HCT116 (cell line): ENCODE measurements at regions not wholly inside any gene's neighbourhood (a gene's known extent, or its start where the extent isn't known, plus 50 kb on each side); places are given as distances from the start of the nearest gene placed in this dataset.

Experiments used
- ATAC-seq: fragments of 200-7000 bp; cut with Tn5 transposase; 2 replicates; pipeline ENCODE4 v1.9.1; 2020; ENCODE audit warnings: mild to moderate bottlenecking, moderate library complexity
- BruUV-seq: library from RNA; stranded (reverse); fragments of 400-500 nt; replicated peaks from 2 replicates; lab custom pipeline; 2021; lab: Mats Ljungman, UMichigan
- CTCF ChIA-PET: fragments of 300-600 bp; sonication (Branson Sonifier 250); formaldehyde crosslinking; loops from one replicate; lab custom pipeline; 2021; ENCODE audit warnings: antibody characterized with exemption; lab: Charles Lee
- POLR2A ChIA-PET: fragments of 300-600, 350-600 bp; sonication (Branson Sonifier 250); formaldehyde crosslinking; loops from one replicate; lab custom pipeline; 2021; ENCODE audit warnings: antibody characterized with exemption; lab: Charles Lee
- RAD21 ChIA-PET, 2 experiments: fragments of 300-600 bp; sonication (Branson Sonifier 250); formaldehyde crosslinking; loops; one replicate each; lab custom pipeline; 2023; ENCODE audit warnings: low total read pairs in 2 of 2; ENCODE audit not compliant: uncharacterized antibody in 2 of 2, unreplicated experiment in 2 of 2, low non-redundant PET in 1 of 2; lab: Charles Lee
- DNase-seq: peaks from one replicate; pipeline ENCODE4 v3.0.0-alpha.2; 2010; ENCODE audit warnings: low read depth, low spot score
- H2AFZ ChIP-seq: fragments of 200-600 bp; shearing (Covaris generic), sonication (generic); 2 replicates; pipeline ENCODE4 v1.6.1; 2017; ENCODE audit warnings: low read depth, mixed run types, mixed read lengths, antibody characterized with exemption, low read length; ENCODE audit not compliant: poor library complexity, severe bottlenecking
- H3K27ac ChIP-seq: 2 replicates; pipeline ENCODE4 v1.5.1; 2012; ENCODE audit warnings: low read depth, low read length
- H3K27me3 ChIP-seq: fragments of 200-600 bp; sonication (generic); 2 replicates; pipeline ENCODE4 v1.6.1; 2016; ENCODE audit warnings: mixed run types, low read length, mixed read lengths; ENCODE audit not compliant: insufficient read depth
- H3K36me3 ChIP-seq, 2 experiments: fragments of 200-500 bp in 1 of 2; fragments of 200-600 bp in 1 of 2; sonication (Bioruptor generic) in 1 of 2; sonication (generic) in 1 of 2; 2 replicates each; pipeline versions ENCODE4 v1.5.1 to v1.6.1; 2014 to 2016; ENCODE audit warnings: low read length in 2 of 2, inconsistent platforms in 1 of 2, mixed read lengths in 1 of 2, mixed run types in 1 of 2; ENCODE audit not compliant: insufficient read depth in 2 of 2, control insufficient read depth in 1 of 2
- H3K4me1 ChIP-seq, 2 experiments: fragments of 200-600 bp in 1 of 2; sonication (generic) in 1 of 2; 2 replicates each; pipeline versions ENCODE4 v1.5.1 to v1.6.1; 2012 to 2017; ENCODE audit warnings: low read length in 2 of 2, inconsistent platforms in 1 of 2, mild to moderate bottlenecking in 1 of 2, mixed read lengths in 1 of 2, mixed run types in 1 of 2, moderate library complexity in 1 of 2; ENCODE audit not compliant: insufficient read depth in 2 of 2, control insufficient read depth in 1 of 2
- H3K4me2 ChIP-seq: fragments of 200-600 bp; sonication (generic); 2 replicates; pipeline ENCODE4 v1.6.1; 2017; ENCODE audit warnings: mixed run types, low read length, mixed read lengths
- H3K4me3 ChIP-seq, 2 experiments: fragments of 200-600 bp in 1 of 2; sonication (generic) in 1 of 2; replicated peaks in 1 of 2; 2 replicates each; pipeline ENCODE4 v1.5.1; 2011 to 2016; ENCODE audit warnings: low read length in 2 of 2, control low read depth in 1 of 2, low read depth in 1 of 2, mild to moderate bottlenecking in 1 of 2, mixed read lengths in 1 of 2, mixed run types in 1 of 2
- H3K79me2 ChIP-seq: fragments of 200-600 bp; sonication (generic); 2 replicates; pipeline ENCODE4 v1.6.1; 2017; ENCODE audit warnings: mild to moderate bottlenecking, mixed run types, low read length, moderate library complexity, mixed read lengths; ENCODE audit not compliant: insufficient read depth
- H3K9ac ChIP-seq: fragments of 200-600 bp; sonication (generic); 2 replicates; pipeline ENCODE4 v1.6.1; 2016; ENCODE audit warnings: low read length, mixed read lengths
- H3K9me2 ChIP-seq: fragments of 200-600 bp; sonication (generic), shearing (Covaris generic); 2 replicates; pipeline ENCODE4 v1.6.1; 2017; ENCODE audit warnings: mixed run types, mild to moderate bottlenecking, moderate library complexity; ENCODE audit not compliant: insufficient read depth
- H3K9me3 ChIP-seq, 2 experiments: fragments of 200-500 bp in 1 of 2; fragments of 200-600 bp in 1 of 2; sonication (Bioruptor generic) in 1 of 2; sonication (generic) in 1 of 2; 2 replicates each; pipeline ENCODE4 v1.6.1; 2014 to 2017; ENCODE audit warnings: low read length in 2 of 2, mixed read lengths in 2 of 2, inconsistent platforms in 1 of 2, low read depth in 1 of 2, mild to moderate bottlenecking in 1 of 2, mixed run types in 1 of 2, moderate library complexity in 1 of 2; ENCODE audit not compliant: control insufficient read depth in 1 of 2, insufficient read depth in 1 of 2
- H4K20me1 ChIP-seq: fragments of 200-600 bp; sonication (generic), shearing (Covaris generic); 2 replicates; pipeline ENCODE4 v1.6.1; 2017; ENCODE audit warnings: mixed run types, mild to moderate bottlenecking, moderate library complexity; ENCODE audit not compliant: insufficient read depth
- CBX3 ChIP-seq: IDR thresholded peaks from 2 replicates; pipeline ENCODE4 v1.6.1; 2012; ENCODE audit warnings: low read depth
- CEBPB ChIP-seq: IDR thresholded peaks from 2 replicates; pipeline ENCODE4 v1.6.1; 2012; ENCODE audit warnings: low read depth
- EGR1 ChIP-seq: IDR thresholded peaks from 2 replicates; pipeline ENCODE4 v1.6.1; 2012; ENCODE audit warnings: low read depth
- EZH2 ChIP-seq: fragments of 200-600 bp; sonication (generic); IDR thresholded peaks from 2 replicates; pipeline ENCODE4 v1.6.1; 2017; ENCODE audit warnings: antibody characterized with exemption, mixed run types
- POLR2AphosphoS5 ChIP-seq: IDR thresholded peaks from 2 replicates; pipeline ENCODE4 v1.6.1; 2011; ENCODE audit warnings: mild to moderate bottlenecking, low read depth, low read length, moderate library complexity
- RAD21 ChIP-seq: IDR thresholded peaks from 2 replicates; pipeline ENCODE4 v1.6.1; 2012; ENCODE audit warnings: low read depth, mild to moderate bottlenecking
- SP1 ChIP-seq: IDR thresholded peaks from 2 replicates; pipeline ENCODE4 v1.6.1; 2012; ENCODE audit warnings: low read depth
- SRF ChIP-seq: IDR thresholded peaks from 2 replicates; pipeline ENCODE4 v1.6.1; 2012; ENCODE audit warnings: low read depth
- ZFX ChIP-seq: fragments of 450-650 bp; IDR thresholded peaks from 2 replicates; pipeline ENCODE4 v1.6.1; 2017
- ZNF274 ChIP-seq: fragments of 200-500 bp; sonication (Bioruptor generic); IDR thresholded peaks from 2 replicates; pipeline ENCODE4 v1.6.1; 2014; ENCODE audit warnings: mild to moderate bottlenecking, low read depth, low read length, inconsistent platforms
- intact Hi-C: fragments of 100-400 bp; cut with micrococcal nuclease; formaldehyde crosslinking; loops from 2 replicates; pipeline ENCODE4 v1.10.0; 2022
- TF ChIP-seq, protein P1 (sequence below): IDR thresholded peaks from 2 replicates; pipeline ENCODE4 v1.6.1; 2012
- TF ChIP-seq, protein P2 (sequence below), 3 experiments: fragments of 200-600 bp in 1 of 3; sonication (generic) in 1 of 3; IDR thresholded peaks in 2 of 3; conservative IDR thresholded peaks in 1 of 3; 2 replicates each; pipeline ENCODE4 v1.5.1; 2012 to 2017; ENCODE audit warnings: low read depth in 2 of 3, low read length in 2 of 3, antibody characterized with exemption in 1 of 3, borderline replicate concordance in 1 of 3, control low read depth in 1 of 3, mild to moderate bottlenecking in 1 of 3, mixed read lengths in 1 of 3, mixed run types in 1 of 3, moderate library complexity in 1 of 3; ENCODE audit not compliant: insufficient read depth in 1 of 3

DNA sequence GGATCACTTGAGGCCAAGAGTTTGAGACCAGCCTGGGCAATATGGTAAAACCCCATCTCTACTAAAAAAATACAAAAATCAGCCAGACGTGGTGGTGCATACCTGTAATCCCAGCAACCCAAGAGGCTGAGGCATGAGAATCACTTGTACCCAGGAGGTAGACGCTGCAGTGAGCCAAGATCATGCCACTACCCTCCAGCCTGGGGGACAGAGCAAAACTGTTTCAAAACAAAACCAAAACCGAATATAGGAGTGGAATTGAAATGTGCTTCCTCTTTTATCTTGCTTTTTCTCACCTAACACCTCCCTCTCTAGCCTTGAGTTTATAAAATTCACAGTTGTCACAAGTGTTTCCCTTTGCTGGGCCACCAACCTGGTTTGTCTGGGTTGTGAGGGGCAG, 181.9 kb downstream of the PAH start:
- no peaks in the 10 kb centered on the region for H3K36me3 ChIP-seq
- intact Hi-C loops, result no loop called here
- no peaks in the 10 kb centered on the region for H4K20me1 ChIP-seq
- no peak for DNase-seq
- peaks cover 4% of the 10 kb centered on the region; the same call in 1 of the 2 replicates for H3K27me3 ChIP-seq
- no peaks in the 10 kb centered on the region for H3K9me3 ChIP-seq
- TF ChIP-seq ZFX (no peak), SRF (no peak), CEBPB (no peak), RAD21 (no peak), EZH2 (no peak), POLR2AphosphoS5 (no peak), SP1 (no peak), ZNF274 (no peak), EGR1 (no peak), CBX3 (no peak)
- TF ChIP-seq, protein P1, sequence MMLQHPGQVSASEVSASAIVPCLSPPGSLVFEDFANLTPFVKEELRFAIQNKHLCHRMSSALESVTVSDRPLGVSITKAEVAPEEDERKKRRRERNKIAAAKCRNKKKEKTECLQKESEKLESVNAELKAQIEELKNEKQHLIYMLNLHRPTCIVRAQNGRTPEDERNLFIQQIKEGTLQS, result no peak
- TF ChIP-seq, protein P2, sequence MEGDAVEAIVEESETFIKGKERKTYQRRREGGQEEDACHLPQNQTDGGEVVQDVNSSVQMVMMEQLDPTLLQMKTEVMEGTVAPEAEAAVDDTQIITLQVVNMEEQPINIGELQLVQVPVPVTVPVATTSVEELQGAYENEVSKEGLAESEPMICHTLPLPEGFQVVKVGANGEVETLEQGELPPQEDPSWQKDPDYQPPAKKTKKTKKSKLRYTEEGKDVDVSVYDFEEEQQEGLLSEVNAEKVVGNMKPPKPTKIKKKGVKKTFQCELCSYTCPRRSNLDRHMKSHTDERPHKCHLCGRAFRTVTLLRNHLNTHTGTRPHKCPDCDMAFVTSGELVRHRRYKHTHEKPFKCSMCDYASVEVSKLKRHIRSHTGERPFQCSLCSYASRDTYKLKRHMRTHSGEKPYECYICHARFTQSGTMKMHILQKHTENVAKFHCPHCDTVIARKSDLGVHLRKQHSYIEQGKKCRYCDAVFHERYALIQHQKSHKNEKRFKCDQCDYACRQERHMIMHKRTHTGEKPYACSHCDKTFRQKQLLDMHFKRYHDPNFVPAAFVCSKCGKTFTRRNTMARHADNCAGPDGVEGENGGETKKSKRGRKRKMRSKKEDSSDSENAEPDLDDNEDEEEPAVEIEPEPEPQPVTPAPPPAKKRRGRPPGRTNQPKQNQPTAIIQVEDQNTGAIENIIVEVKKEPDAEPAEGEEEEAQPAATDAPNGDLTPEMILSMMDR (IDR thresholded peaks at IDR 0.05 in 2 of 3, conservative IDR thresholded peaks at IDR 0.05 in 1 of 3; ENCODE audit: borderline replicate concordance in 1 of 3, insufficient read depth in 1 of 3, low read depth in 2 of 3, low read length in 2 of 3), result no peak
- TF ChIP-seq, all 23 proteins: peak for 0
- H3K9ac ChIP-seq, result no peak overlapping the region
- no peak overlapping the region for H3K4me2 ChIP-seq
- no peaks in the 10 kb centered on the region for H3K4me1 ChIP-seq
- H2AFZ ChIP-seq, result no peak overlapping the region
- H3K4me3 ChIP-seq, result no peak overlapping the region
- no peak for ATAC-seq
- no peak overlapping the region for H3K27ac ChIP-seq
- no TSS peak for BruUV-seq
- H3K9me2 ChIP-seq, result no peaks in the 10 kb centered on the region
- ChIA-PET POLR2A (no interaction called here), RAD21 (no interaction called here), CTCF (no interaction called here)
- no peaks in the 10 kb centered on the region for H3K79me2 ChIP-seq
